ENCODE measurements at regions not wholly inside any gene's neighbourhood (a gene's known extent, or its start where the extent isn't known, plus 50 kb on each side); places are given as distances from the start of the nearest gene placed in this dataset.

GRCh38 chr5:74421377-74421776 is 219.2 kb downstream of the ENC1 start:
- no peak for TF ChIP-seq POLR2A (IDR thresholded peaks at IDR 0.05)
- TF ChIP-seq CTCF (IDR thresholded peaks at IDR 0.05): no peak

Data from testis (tissue), 2 donors.